ENCODE measurements at regions not wholly inside any gene's neighbourhood (a gene's known extent, or its start where the extent isn't known, plus 50 kb on each side); places are given as distances from the start of the nearest gene placed in this dataset.
A peak's percentile ranks its signal among the peaks of the same experiment; 100 is the strongest.
"Not testable (repeated sequence)": the region's sequence is repeated elsewhere in the genome, so short reads cannot be mapped to it uniquely, and the experiment has no call there.

- DNase-seq (ENCODE audit: low read depth) = not testable (repeated sequence)
Observed at GRCh38 chr7:81141257-81142205, 222.7 kb upstream of the SEMA3C start.

GRCh38 chr7:81140775-81141174 lies 221.9 kb upstream of the SEMA3C start:
- no peak for DNase-seq (ENCODE audit: low read depth)

GRCh38 chr7:81140252-81140651 lies 221.4 kb upstream of the SEMA3C start:
- DNase-seq (ENCODE audit: low read depth) = no peak

GRCh38 chr7:81138870-81139269 lies 220.0 kb upstream of the SEMA3C start:
- DNase-seq (ENCODE audit: low read depth) = no peak

GRCh38 chr7:81135324-81135723 lies 216.5 kb upstream of the SEMA3C start:
- no peak for DNase-seq (ENCODE audit: low read depth)

GRCh38 chr7:81128011-81128410 lies 209.2 kb upstream of the SEMA3C start:
- DNase-seq (ENCODE audit: low read depth) = no peak

GRCh38 chr7:81120803-81121202 lies 202.0 kb upstream of the SEMA3C start:
- no peak for DNase-seq (ENCODE audit: low read depth)

- DNase-seq (ENCODE audit: low read depth) = no peak
Observed at GRCh38 chr7:81120111-81120510, 201.3 kb upstream of the SEMA3C start.

- no peak for DNase-seq (ENCODE audit: low read depth)
Observed at GRCh38 chr7:81114633-81115032, 195.8 kb upstream of the SEMA3C start.

- DNase-seq (ENCODE audit: low read depth) = no peak
Observed at GRCh38 chr7:81112731-81113130, 193.9 kb upstream of the SEMA3C start.

GRCh38 chr7:81111781-81112540 lies 193.1 kb upstream of the SEMA3C start:
- DNase-seq (ENCODE audit: low read depth) = no peak

GRCh38 chr7:81111358-81111757 lies 192.5 kb upstream of the SEMA3C start:
- DNase-seq (ENCODE audit: low read depth) = peak; percentile 93

- DNase-seq (ENCODE audit: low read depth) = peak; percentile 15
Observed at GRCh38 chr7:81110673-81111072, 191.8 kb upstream of the SEMA3C start.

GRCh38 chr7:81098213-81098612 lies 179.4 kb upstream of the SEMA3C start:
- DNase-seq (ENCODE audit: low read depth) = no peak

GRCh38 chr7:81094952-81095351 lies 176.1 kb upstream of the SEMA3C start:
- no peak for DNase-seq (ENCODE audit: low read depth)

GRCh38 chr7:81081616-81082015 lies 162.8 kb upstream of the SEMA3C start:
- peak; percentile 59 for DNase-seq (ENCODE audit: low read depth)

GRCh38 chr7:81080553-81080952 lies 161.7 kb upstream of the SEMA3C start:
- no peak for DNase-seq (ENCODE audit: low read depth)

- DNase-seq (ENCODE audit: low read depth) = no peak
Observed at GRCh38 chr7:81079746-81080145, 160.9 kb upstream of the SEMA3C start.

GRCh38 chr7:81075150-81075549 lies 156.3 kb upstream of the SEMA3C start:
- no peak for DNase-seq (ENCODE audit: low read depth)

GRCh38 chr7:81074406-81074805 lies 155.6 kb upstream of the SEMA3C start:
- DNase-seq (ENCODE audit: low read depth) = no peak

GRCh38 chr7:81073931-81074251 lies 155.0 kb upstream of the SEMA3C start:
- DNase-seq (ENCODE audit: low read depth) = no peak

- no peak for DNase-seq (ENCODE audit: low read depth)
Observed at GRCh38 chr7:81070956-81071355, 152.1 kb upstream of the SEMA3C start.

- DNase-seq (ENCODE audit: low read depth) = peak; percentile 61
Observed at GRCh38 chr7:81066797-81067196, 147.9 kb upstream of the SEMA3C start.

Measured in myocyte (in vitro differentiated cells).